Uterus (tissue), 2 donors: ENCODE measurements at regions not wholly inside any gene's neighbourhood (a gene's known extent, or its start where the extent isn't known, plus 50 kb on each side); places are given as distances from the start of the nearest gene placed in this dataset.

Experiments used
- POLR2A ChIP-seq, 2 donors: fragments of 450-650 bp; IDR thresholded peaks; one replicate each; pipeline ENCODE4 v1.6.1; 2016; ENCODE audit warnings: antibody characterized with exemption in 2 of 2, mild to moderate bottlenecking in 1 of 2, moderate library complexity in 1 of 2
- TF ChIP-seq, protein P1 (sequence below), 4 experiments: fragments of 200-600 bp in 2 of 4; fragments of 450-650 bp in 2 of 4; sonication (generic) in 2 of 4; IDR thresholded peaks; one replicate each; pipeline ENCODE4 v1.5.1; 2016 to 2019; ENCODE audit warnings: antibody characterized with exemption in 4 of 4, mild to moderate bottlenecking in 2 of 4, moderate library complexity in 1 of 4

DNA sequence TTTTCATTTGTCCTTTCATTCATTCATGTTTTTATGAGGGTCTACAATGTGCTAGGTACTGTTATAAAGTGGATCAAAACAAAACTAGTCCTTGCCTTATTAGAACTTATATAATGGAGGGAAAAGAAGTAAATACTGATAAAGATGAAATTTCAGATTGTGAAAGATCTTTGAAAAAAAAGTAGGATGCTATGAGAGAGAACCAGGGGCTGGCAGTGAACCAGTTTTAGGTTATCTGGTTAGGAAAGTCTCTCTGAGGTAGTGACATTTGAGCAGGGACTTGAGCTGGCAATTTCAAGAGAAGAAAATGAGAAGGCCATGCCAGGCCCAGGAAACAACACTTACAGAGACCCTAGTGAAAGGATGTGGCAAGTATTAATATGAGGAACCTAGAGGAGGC lies 57.3 kb upstream of the E2F7 start:
- TF ChIP-seq, protein P1, sequence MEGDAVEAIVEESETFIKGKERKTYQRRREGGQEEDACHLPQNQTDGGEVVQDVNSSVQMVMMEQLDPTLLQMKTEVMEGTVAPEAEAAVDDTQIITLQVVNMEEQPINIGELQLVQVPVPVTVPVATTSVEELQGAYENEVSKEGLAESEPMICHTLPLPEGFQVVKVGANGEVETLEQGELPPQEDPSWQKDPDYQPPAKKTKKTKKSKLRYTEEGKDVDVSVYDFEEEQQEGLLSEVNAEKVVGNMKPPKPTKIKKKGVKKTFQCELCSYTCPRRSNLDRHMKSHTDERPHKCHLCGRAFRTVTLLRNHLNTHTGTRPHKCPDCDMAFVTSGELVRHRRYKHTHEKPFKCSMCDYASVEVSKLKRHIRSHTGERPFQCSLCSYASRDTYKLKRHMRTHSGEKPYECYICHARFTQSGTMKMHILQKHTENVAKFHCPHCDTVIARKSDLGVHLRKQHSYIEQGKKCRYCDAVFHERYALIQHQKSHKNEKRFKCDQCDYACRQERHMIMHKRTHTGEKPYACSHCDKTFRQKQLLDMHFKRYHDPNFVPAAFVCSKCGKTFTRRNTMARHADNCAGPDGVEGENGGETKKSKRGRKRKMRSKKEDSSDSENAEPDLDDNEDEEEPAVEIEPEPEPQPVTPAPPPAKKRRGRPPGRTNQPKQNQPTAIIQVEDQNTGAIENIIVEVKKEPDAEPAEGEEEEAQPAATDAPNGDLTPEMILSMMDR (IDR thresholded peaks at IDR 0.05): no peak
- no peak for TF ChIP-seq POLR2A (IDR thresholded peaks at IDR 0.05)
